ENCODE measurements at regions not wholly inside any gene's neighbourhood (a gene's known extent, or its start where the extent isn't known, plus 50 kb on each side); places are given as distances from the start of the nearest gene placed in this dataset.
"Not testable (repeated sequence)": the region's sequence is repeated elsewhere in the genome, so short reads cannot be mapped to it uniquely, and the experiment has no call there.

DNA sequence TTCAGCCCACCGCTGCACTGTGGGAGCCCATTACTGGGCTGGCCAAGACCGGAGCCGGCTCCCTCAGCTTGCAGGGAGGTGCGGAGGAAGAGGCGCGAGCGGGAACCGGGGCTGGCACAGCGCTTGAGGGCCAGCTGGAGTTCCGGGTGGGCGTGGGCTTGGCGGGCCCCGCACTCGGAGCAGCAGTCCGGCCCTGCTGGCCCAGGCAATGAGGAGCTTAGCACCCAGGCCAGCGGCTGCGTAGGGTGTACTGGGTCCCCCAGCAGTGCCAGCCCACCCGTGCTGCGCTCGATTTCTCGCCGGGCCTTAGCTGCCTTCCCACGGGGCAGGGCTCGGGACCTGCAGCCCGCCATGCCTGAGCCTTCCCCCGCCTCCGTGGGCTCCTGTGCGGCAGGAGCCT is 307.8 kb upstream of the DUSP10 start:
- not testable (repeated sequence) for TF ChIP-seq EP300, POLR2A, POLR2AphosphoS5 (IDR thresholded peaks at IDR 0.05)
- TF ChIP-seq, protein P1, sequence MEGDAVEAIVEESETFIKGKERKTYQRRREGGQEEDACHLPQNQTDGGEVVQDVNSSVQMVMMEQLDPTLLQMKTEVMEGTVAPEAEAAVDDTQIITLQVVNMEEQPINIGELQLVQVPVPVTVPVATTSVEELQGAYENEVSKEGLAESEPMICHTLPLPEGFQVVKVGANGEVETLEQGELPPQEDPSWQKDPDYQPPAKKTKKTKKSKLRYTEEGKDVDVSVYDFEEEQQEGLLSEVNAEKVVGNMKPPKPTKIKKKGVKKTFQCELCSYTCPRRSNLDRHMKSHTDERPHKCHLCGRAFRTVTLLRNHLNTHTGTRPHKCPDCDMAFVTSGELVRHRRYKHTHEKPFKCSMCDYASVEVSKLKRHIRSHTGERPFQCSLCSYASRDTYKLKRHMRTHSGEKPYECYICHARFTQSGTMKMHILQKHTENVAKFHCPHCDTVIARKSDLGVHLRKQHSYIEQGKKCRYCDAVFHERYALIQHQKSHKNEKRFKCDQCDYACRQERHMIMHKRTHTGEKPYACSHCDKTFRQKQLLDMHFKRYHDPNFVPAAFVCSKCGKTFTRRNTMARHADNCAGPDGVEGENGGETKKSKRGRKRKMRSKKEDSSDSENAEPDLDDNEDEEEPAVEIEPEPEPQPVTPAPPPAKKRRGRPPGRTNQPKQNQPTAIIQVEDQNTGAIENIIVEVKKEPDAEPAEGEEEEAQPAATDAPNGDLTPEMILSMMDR (IDR thresholded peaks at IDR 0.05) = not testable (repeated sequence)

Data from sigmoid colon (tissue), 4 donors.